ENCODE measurements at regions not wholly inside any gene's neighbourhood (a gene's known extent, or its start where the extent isn't known, plus 50 kb on each side); places are given as distances from the start of the nearest gene placed in this dataset.

- Histone ChIP-seq H3K79me2 (ENCODE audit: insufficient read depth, low read length) (no peaks in the 10 kb centered on the region), H2AK5ac (ENCODE audit: insufficient read length, low read length) (no peak overlapping the region), H2BK15ac (ENCODE audit: low read depth, low read length) (no peak overlapping the region), H4K91ac (ENCODE audit: insufficient read length, low read depth, low read length) (no peak overlapping the region), H3T11ph (ENCODE audit: low read length) (no peak overlapping the region), H3K9ac (ENCODE audit: extremely low read depth, insufficient read length, low read length) (no peak overlapping the region), H3K9me3 (ENCODE audit: control insufficient read depth, low read depth, low read length) (no peaks in the 10 kb centered on the region), H2AFZ (ENCODE audit: low read length) (no peak overlapping the region), H3K23me2 (ENCODE audit: insufficient read length, low read depth, low read length, poor library complexity, severe bottlenecking) (no peaks in the 10 kb centered on the region), H3K4me2 (ENCODE audit: insufficient read depth, insufficient read length, low read length) (no peak overlapping the region), H3K27ac (ENCODE audit: insufficient read length, low read depth, low read length) (no peak overlapping the region), H4K8ac (replicated peaks; ENCODE audit: insufficient read length, low read depth, low read length) (no peak overlapping the region), H2BK5ac (ENCODE audit: insufficient read length, low read length) (no peak overlapping the region), H3K4me1 (ENCODE audit: insufficient read depth, low read length) (no peaks in the 10 kb centered on the region), H3K23ac (ENCODE audit: insufficient read length, low read depth, low read length) (no peak overlapping the region), H2BK120ac (ENCODE audit: low read depth, low read length, poor library complexity, severe bottlenecking) (no peak overlapping the region), H3K4ac (ENCODE audit: low read depth, low read length) (no peak overlapping the region), H3K18ac (ENCODE audit: insufficient read length, low read depth, low read length) (no peak overlapping the region), H4K5ac (ENCODE audit: insufficient read length, low read depth, low read length) (no peak overlapping the region), H2BK20ac (ENCODE audit: low read depth, low read length, poor library complexity, severe bottlenecking) (no peak overlapping the region), H3K79me1 (ENCODE audit: insufficient read depth, low read depth, low read length, poor library complexity, severe bottlenecking) (no peaks in the 10 kb centered on the region), H3K56ac (ENCODE audit: insufficient read length, low read depth, low read length) (no peak overlapping the region), H3K27me3 (ENCODE audit: insufficient read depth, low read length) (no peaks in the 10 kb centered on the region), H2BK12ac (ENCODE audit: insufficient read length, low read depth, low read length) (no peak overlapping the region), H3K14ac (ENCODE audit: insufficient read depth, low read length) (no peak overlapping the region), H4K20me1 (ENCODE audit: control insufficient read depth, insufficient read depth, insufficient read length) (no peaks in the 10 kb centered on the region)
- Mint-ChIP-seq H3K27ac (no peak overlapping the region), H3K9me3 (no peaks in the 10 kb centered on the region), H3K4me1 (no peaks in the 10 kb centered on the region), H3K4me3 (no peak overlapping the region), H3K27me3 (ENCODE audit: low read depth) (no peaks in the 10 kb centered on the region), H3K36me3 (ENCODE audit: insufficient read depth in 1 of 3, low read depth in 3 of 3) (no peaks in the 10 kb centered on the region)
- DNase-seq, result no peak
- TF ChIP-seq, protein P1, sequence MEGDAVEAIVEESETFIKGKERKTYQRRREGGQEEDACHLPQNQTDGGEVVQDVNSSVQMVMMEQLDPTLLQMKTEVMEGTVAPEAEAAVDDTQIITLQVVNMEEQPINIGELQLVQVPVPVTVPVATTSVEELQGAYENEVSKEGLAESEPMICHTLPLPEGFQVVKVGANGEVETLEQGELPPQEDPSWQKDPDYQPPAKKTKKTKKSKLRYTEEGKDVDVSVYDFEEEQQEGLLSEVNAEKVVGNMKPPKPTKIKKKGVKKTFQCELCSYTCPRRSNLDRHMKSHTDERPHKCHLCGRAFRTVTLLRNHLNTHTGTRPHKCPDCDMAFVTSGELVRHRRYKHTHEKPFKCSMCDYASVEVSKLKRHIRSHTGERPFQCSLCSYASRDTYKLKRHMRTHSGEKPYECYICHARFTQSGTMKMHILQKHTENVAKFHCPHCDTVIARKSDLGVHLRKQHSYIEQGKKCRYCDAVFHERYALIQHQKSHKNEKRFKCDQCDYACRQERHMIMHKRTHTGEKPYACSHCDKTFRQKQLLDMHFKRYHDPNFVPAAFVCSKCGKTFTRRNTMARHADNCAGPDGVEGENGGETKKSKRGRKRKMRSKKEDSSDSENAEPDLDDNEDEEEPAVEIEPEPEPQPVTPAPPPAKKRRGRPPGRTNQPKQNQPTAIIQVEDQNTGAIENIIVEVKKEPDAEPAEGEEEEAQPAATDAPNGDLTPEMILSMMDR (conservative IDR thresholded peaks at IDR 0.05), result no peak
Observed at GRCh38 chr5:110094548-110094947, 404.8 kb downstream of the MAN2A1 start.

Measured in H9 (cell line).